Glutamatergic neuron (in vitro differentiated cells): ENCODE measurements at regions not wholly inside any gene's neighbourhood (a gene's known extent, or its start where the extent isn't known, plus 50 kb on each side); places are given as distances from the start of the nearest gene placed in this dataset.

Source experiments
- DNase-seq: peaks from one replicate; pipeline ENCODE4 v3.0.0; 2022
- H3K27ac Mint-ChIP-seq: one replicate; pipeline ENCODE4 v1.8.0; 2020; ENCODE audit warnings: mild to moderate bottlenecking, mixed read lengths, inconsistent platforms; ENCODE audit not compliant: unreplicated experiment
- H3K27me3 Mint-ChIP-seq: one replicate; pipeline ENCODE4 v1.8.0; 2020; ENCODE audit warnings: mild to moderate bottlenecking, moderate library complexity, mixed read lengths, inconsistent platforms; ENCODE audit not compliant: unreplicated experiment
- H3K36me3 Mint-ChIP-seq: one replicate; pipeline ENCODE4 v1.8.0; 2020; ENCODE audit warnings: mild to moderate bottlenecking, mixed read lengths, inconsistent platforms; ENCODE audit not compliant: unreplicated experiment
- H3K4me1 Mint-ChIP-seq: one replicate; pipeline ENCODE4 v1.8.0; 2020; ENCODE audit warnings: mild to moderate bottlenecking, low read depth, mixed read lengths, inconsistent platforms; ENCODE audit not compliant: unreplicated experiment
- H3K4me3 Mint-ChIP-seq: one replicate; pipeline ENCODE4 v1.8.0; 2020; ENCODE audit warnings: mild to moderate bottlenecking, mixed read lengths, inconsistent platforms; ENCODE audit not compliant: unreplicated experiment
- H3K9me3 Mint-ChIP-seq: one replicate; pipeline ENCODE4 v1.8.0; 2020; ENCODE audit warnings: mild to moderate bottlenecking, moderate library complexity, mixed read lengths, inconsistent platforms; ENCODE audit not compliant: unreplicated experiment
- TF ChIP-seq, protein P1 (sequence below): fragments of 200-600 bp; sonication (generic); IDR thresholded peaks from one replicate; pipeline ENCODE4 v1.5.0; 2021; ENCODE audit not compliant: partially characterized antibody, unreplicated experiment

DNA sequence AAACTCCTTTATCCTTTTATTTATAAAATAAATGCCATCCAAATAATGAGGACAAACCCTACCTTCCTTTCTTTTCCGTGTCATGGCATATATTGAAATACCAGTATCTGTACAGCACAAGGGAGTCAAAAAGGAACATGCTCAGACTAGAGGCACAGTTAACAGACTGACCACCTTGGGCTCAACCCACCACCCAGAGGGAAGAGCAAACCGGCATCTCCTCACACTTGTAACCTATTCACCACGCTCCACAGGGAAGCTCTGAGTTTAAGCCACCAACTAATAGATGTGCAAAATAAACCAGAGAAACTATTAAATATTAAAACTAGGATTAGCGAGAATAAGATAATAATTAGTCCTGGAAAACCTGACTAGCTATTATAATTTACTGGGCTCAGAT, 112.7 kb downstream of the SIPA1L2 start:
- H3K4me3 Mint-ChIP-seq, result no peak overlapping the region
- peaks cover 21% of the 10 kb centered on the region for H3K36me3 Mint-ChIP-seq
- TF ChIP-seq, protein P1, sequence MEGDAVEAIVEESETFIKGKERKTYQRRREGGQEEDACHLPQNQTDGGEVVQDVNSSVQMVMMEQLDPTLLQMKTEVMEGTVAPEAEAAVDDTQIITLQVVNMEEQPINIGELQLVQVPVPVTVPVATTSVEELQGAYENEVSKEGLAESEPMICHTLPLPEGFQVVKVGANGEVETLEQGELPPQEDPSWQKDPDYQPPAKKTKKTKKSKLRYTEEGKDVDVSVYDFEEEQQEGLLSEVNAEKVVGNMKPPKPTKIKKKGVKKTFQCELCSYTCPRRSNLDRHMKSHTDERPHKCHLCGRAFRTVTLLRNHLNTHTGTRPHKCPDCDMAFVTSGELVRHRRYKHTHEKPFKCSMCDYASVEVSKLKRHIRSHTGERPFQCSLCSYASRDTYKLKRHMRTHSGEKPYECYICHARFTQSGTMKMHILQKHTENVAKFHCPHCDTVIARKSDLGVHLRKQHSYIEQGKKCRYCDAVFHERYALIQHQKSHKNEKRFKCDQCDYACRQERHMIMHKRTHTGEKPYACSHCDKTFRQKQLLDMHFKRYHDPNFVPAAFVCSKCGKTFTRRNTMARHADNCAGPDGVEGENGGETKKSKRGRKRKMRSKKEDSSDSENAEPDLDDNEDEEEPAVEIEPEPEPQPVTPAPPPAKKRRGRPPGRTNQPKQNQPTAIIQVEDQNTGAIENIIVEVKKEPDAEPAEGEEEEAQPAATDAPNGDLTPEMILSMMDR, result no peak
- peaks cover 51% of the 10 kb centered on the region for H3K4me1 Mint-ChIP-seq
- H3K27me3 Mint-ChIP-seq, result peaks cover 6% of the 10 kb centered on the region
- no peak for DNase-seq
- peaks cover 8% of the 10 kb centered on the region for H3K9me3 Mint-ChIP-seq
- H3K27ac Mint-ChIP-seq, result no peak overlapping the region

DNA sequence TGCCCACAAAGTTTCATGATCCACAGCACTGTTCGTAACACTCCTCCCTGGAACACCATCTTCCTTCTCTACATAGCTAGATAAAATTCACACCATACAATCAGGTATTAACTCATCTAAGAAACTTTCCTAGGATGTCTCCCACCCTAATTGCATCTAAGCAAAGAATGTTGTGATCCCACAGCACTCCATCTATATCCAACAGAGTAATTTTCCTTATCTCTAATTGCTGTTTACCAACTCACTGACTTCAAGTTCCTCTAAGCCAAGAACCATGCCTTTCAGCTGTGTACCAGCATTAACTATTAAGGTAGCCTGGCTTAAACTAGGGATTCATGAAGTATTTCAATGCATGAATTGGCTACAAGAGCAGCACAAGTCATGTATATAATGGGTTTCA, 114.2 kb downstream of the SIPA1L2 start:
- peaks cover 54% of the 10 kb centered on the region for H3K4me1 Mint-ChIP-seq
- H3K36me3 Mint-ChIP-seq, result peaks cover 21% of the 10 kb centered on the region
- H3K27ac Mint-ChIP-seq, result no peak overlapping the region
- no peak overlapping the region for H3K4me3 Mint-ChIP-seq
- H3K27me3 Mint-ChIP-seq, result peaks cover 11% of the 10 kb centered on the region
- DNase-seq, result no peak
- peaks cover 6% of the 10 kb centered on the region for H3K9me3 Mint-ChIP-seq
- TF ChIP-seq, protein P1, result no peak

DNA sequence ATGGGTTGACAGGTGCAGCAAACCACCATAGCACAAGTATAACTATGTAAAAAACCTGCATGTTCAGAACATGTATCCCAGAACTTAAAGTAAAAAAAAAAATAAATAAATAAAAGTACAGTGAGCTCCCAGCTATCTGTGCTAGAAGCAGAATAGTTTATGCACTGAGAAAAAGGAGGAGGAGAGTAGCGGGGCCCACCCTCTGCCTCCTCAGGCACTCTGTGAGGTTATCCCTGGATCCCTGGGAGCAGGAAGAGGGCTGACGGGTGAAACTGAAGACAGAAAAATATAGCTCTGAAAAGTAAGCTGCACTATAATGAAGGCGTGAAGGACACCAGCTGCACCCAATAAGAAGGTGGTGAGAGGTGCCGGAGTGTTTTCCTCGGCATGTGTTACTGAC, 117.2 kb downstream of the SIPA1L2 start:
- TF ChIP-seq, protein P1, result no peak
- H3K9me3 Mint-ChIP-seq, result peaks cover 14% of the 10 kb centered on the region
- DNase-seq, result no peak
- H3K36me3 Mint-ChIP-seq, result peaks cover 21% of the 10 kb centered on the region
- no peak overlapping the region for H3K27ac Mint-ChIP-seq
- H3K4me1 Mint-ChIP-seq, result peaks cover 59% of the 10 kb centered on the region
- peaks cover 21% of the 10 kb centered on the region for H3K27me3 Mint-ChIP-seq
- peak overlapping the region; percentile 62 for H3K4me3 Mint-ChIP-seq

DNA sequence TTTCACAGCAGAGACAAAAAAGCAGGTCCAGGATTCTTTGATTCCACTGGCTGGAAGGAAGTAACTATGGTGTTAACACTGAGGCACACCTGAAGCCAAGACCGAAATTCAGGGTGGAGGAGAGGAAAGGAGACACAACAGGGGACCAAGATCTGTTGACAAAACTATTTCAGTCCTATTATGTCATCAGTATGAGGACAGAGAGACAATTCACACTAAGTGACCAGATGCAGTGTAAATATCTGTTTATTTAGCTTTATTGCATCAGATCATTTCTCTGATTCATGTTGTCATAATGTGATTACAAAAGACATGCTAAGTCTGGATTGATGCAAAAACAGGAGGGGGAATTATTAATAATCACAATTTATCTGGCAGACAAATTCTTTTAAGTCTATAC, 118.8 kb downstream of the SIPA1L2 start:
- peaks cover 21% of the 10 kb centered on the region for H3K36me3 Mint-ChIP-seq
- H3K27me3 Mint-ChIP-seq, result peaks cover 21% of the 10 kb centered on the region
- H3K9me3 Mint-ChIP-seq, result peaks cover 15% of the 10 kb centered on the region
- DNase-seq, result no peak
- H3K4me1 Mint-ChIP-seq, result peaks cover 68% of the 10 kb centered on the region
- H3K4me3 Mint-ChIP-seq, result peak overlapping the region; percentile 58
- peak overlapping the region; percentile 87 for H3K27ac Mint-ChIP-seq
- TF ChIP-seq, protein P1, result no peak

DNA sequence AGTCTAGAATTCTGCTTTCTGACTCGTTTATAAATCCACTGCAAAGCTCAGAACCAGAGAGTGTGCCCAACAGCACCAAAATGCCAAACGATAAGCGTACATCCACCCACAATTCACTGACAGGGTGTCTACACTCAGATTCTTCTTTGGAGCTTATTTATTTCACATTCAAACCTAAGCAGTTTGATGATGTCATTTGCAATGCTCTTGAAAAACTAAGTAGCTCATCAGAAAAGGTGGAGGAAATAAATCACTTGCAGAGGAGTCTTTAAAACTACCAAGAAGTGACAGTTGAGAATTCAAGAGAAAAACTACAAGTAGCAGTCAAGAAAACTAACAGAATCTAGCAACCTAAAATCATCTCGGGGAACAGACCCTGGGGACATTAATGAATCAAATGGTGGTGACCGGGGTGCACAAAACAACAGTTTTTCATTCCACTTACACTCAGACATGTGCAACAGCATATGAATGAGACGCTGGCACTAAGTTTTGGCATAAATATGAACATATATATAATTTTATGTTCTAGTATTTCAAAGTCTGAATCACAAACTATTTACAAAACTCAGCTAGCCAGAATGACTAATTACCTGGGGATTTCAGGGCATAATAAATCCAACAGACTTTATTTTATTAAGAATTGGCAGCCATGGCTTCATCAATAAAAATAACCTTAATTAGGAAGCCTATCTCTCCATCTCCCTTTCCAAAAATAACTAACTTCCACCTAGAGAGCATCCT, 119.4 kb downstream of the SIPA1L2 start:
- peaks cover 15% of the 10 kb centered on the region for H3K9me3 Mint-ChIP-seq
- H3K4me3 Mint-ChIP-seq, result peak overlapping the region; percentile 73
- TF ChIP-seq, protein P1, result no peak
- H3K27ac Mint-ChIP-seq, result peak overlapping the region; percentile 97
- H3K4me1 Mint-ChIP-seq, result peaks cover 71% of the 10 kb centered on the region
- H3K27me3 Mint-ChIP-seq, result peaks cover 21% of the 10 kb centered on the region
- H3K36me3 Mint-ChIP-seq, result peaks cover 18% of the 10 kb centered on the region
- DNase-seq, result no peak
